ENCODE measurements at regions not wholly inside any gene's neighbourhood (a gene's known extent, or its start where the extent isn't known, plus 50 kb on each side); places are given as distances from the start of the nearest gene placed in this dataset.

- DNase-seq (no peak), ATAC-seq (replicated peaks in 1 of 4) (no peak)
- Mint-ChIP-seq H3K36me3 (peaks cover 14% of the 10 kb centered on the region), H3K4me3 (no peak overlapping the region), H3K9me3 (no peaks in the 10 kb centered on the region), H3K4me1 (peaks cover 39 to 42% (median 40%) of the 10 kb centered on the region in 3 donors), H3K27me3 (no peaks in the 10 kb centered on the region), H3K27ac (no peak overlapping the region)
- Histone ChIP-seq H3K36me3 (ENCODE audit: control insufficient read depth in 2 of 2, extremely low read depth in 1 of 2, insufficient read depth in 1 of 2, low read length in 1 of 2) (no peaks in the 10 kb centered on the region), H3K27ac (ENCODE audit: low read length) (no peak overlapping the region), H3K9me3 (no peaks in the 10 kb centered on the region), H3K4me1 (ENCODE audit: control insufficient read depth in 1 of 2, extremely low read depth in 1 of 2, insufficient read depth in 2 of 2, low read length in 2 of 2) (peaks cover 0 to 5% of the 10 kb centered on the region in 2 experiments), H3K4me3 (ENCODE audit: control insufficient read depth in 1 of 2, extremely low read depth in 1 of 2, low read length in 1 of 2) (no peak overlapping the region), H3K27me3 (replicated peaks in 1 of 2; ENCODE audit: control insufficient read depth in 2 of 2, extremely low read depth in 1 of 2, insufficient read depth in 2 of 2, low read length in 1 of 2) (no peaks in the 10 kb centered on the region)
- POLR2A ChIA-PET: interaction anchor here in 1 of 2 donors (0.6 kb wide), 1 partner anchor 14 kb away, joined by 3 read pairs; no protein-coding TSS in a partner anchor
- CTCF ChIA-PET: interaction anchor here (0.6 to 1.1 kb wide), 2 partner anchors 9 to 1639 kb away, joined by 3 read pairs; no protein-coding TSS in a partner anchor
Measured at GRCh38 chr13:73910733-73911132, 223.5 kb downstream of the KLF12 start.

- H3K27ac ChIP-seq (ENCODE audit: low read length): no peak overlapping the region
- peaks cover 14% of the 10 kb centered on the region for H3K36me3 Mint-ChIP-seq
- DNase-seq (no peak), ATAC-seq (replicated peaks in 1 of 4) (no peak)
- H3K27ac Mint-ChIP-seq: no peak overlapping the region
- peaks cover 0 to 2% of the 10 kb centered on the region in 2 donors for H3K36me3 ChIP-seq (ENCODE audit: control insufficient read depth in 2 of 2, extremely low read depth in 1 of 2, insufficient read depth in 1 of 2, low read length in 1 of 2)
- H3K9me3 ChIP-seq: no peaks in the 10 kb centered on the region
- WGBS (ENCODE audit: insufficient coverage): 100% methylated on average over 3 of the region's 5 CpGs
- no peak overlapping the region for H3K4me3 ChIP-seq (ENCODE audit: control insufficient read depth in 1 of 2, extremely low read depth in 1 of 2, low read length in 1 of 2)
- CTCF ChIA-PET: no interaction called here
- POLR2A ChIA-PET: no interaction called here
- peaks cover 21 to 36% (median 32%) of the 10 kb centered on the region in 3 donors for H3K4me1 Mint-ChIP-seq
- no peaks in the 10 kb centered on the region for H3K27me3 ChIP-seq (replicated peaks in 1 of 2; ENCODE audit: control insufficient read depth in 2 of 2, extremely low read depth in 1 of 2, insufficient read depth in 2 of 2, low read length in 1 of 2)
- no peaks in the 10 kb centered on the region for H3K27me3 Mint-ChIP-seq
- no peaks in the 10 kb centered on the region for H3K9me3 Mint-ChIP-seq
- peaks cover 0 to 2% of the 10 kb centered on the region in 2 experiments for H3K4me1 ChIP-seq (ENCODE audit: control insufficient read depth in 1 of 2, extremely low read depth in 1 of 2, insufficient read depth in 2 of 2, low read length in 2 of 2)
- H3K4me3 Mint-ChIP-seq: no peak overlapping the region
Measured at GRCh38 chr13:73908809-73909208, 225.4 kb downstream of the KLF12 start.

- no peak overlapping the region for H3K27ac Mint-ChIP-seq
- H3K27me3 Mint-ChIP-seq: no peaks in the 10 kb centered on the region
- Histone ChIP-seq H3K9me3 (no peaks in the 10 kb centered on the region), H3K4me1 (ENCODE audit: control insufficient read depth in 1 of 2, extremely low read depth in 1 of 2, insufficient read depth in 2 of 2, low read length in 2 of 2) (peaks cover 2 to 6% of the 10 kb centered on the region in 2 experiments), H3K36me3 (ENCODE audit: control insufficient read depth in 2 of 2, extremely low read depth in 1 of 2, insufficient read depth in 1 of 2, low read length in 1 of 2) (peaks cover 0 to 3% of the 10 kb centered on the region in 2 donors), H3K27ac (ENCODE audit: low read length) (no peak overlapping the region), H3K4me3 (ENCODE audit: control insufficient read depth in 1 of 2, extremely low read depth in 1 of 2, low read length in 1 of 2) (no peak overlapping the region), H3K27me3 (replicated peaks in 1 of 2; ENCODE audit: control insufficient read depth in 2 of 2, extremely low read depth in 1 of 2, insufficient read depth in 2 of 2, low read length in 1 of 2) (no peaks in the 10 kb centered on the region)
- peaks cover 0 to 4% (median 0%) of the 10 kb centered on the region in 3 donors for H3K9me3 Mint-ChIP-seq
- no peak for DNase-seq
- WGBS (ENCODE audit: insufficient coverage): 100% methylated on average over 1 of the region's 3 CpGs
- peaks cover 22 to 51% (median 48%) of the 10 kb centered on the region in 3 donors for H3K4me1 Mint-ChIP-seq
- peaks cover 27% of the 10 kb centered on the region for H3K36me3 Mint-ChIP-seq
- no peak overlapping the region for H3K4me3 Mint-ChIP-seq
- ChIA-PET CTCF (interaction anchor here (0.5 to 0.7 kb wide), 2 partner anchors 16 to 83 kb away, joined by 3 read pairs; no protein-coding TSS in a partner anchor), POLR2A (interaction anchor here (0.6 kb wide), 3 partner anchors 14 to 1067 kb away, joined by 3 to 4 read pairs (median 3); no protein-coding TSS in a partner anchor)
- no peak for ATAC-seq (replicated peaks in 1 of 4)
Measured at GRCh38 chr13:73904625-73905024, 229.6 kb downstream of the KLF12 start.

- peaks cover 2 to 6% of the 10 kb centered on the region in 2 experiments for H3K4me1 ChIP-seq (ENCODE audit: control insufficient read depth in 1 of 2, extremely low read depth in 1 of 2, insufficient read depth in 2 of 2, low read length in 2 of 2)
- POLR2A ChIA-PET: interaction anchor here in 1 of 2 donors (0.6 kb wide), 1 partner anchor 138 kb away, joined by 3 read pairs; no protein-coding TSS in a partner anchor
- H3K9me3 ChIP-seq: no peaks in the 10 kb centered on the region
- H3K27me3 ChIP-seq (replicated peaks in 1 of 2; ENCODE audit: control insufficient read depth in 2 of 2, extremely low read depth in 1 of 2, insufficient read depth in 2 of 2, low read length in 1 of 2): no peaks in the 10 kb centered on the region
- peaks cover 28% of the 10 kb centered on the region for H3K36me3 Mint-ChIP-seq
- no peak overlapping the region for H3K4me3 ChIP-seq (ENCODE audit: control insufficient read depth in 1 of 2, extremely low read depth in 1 of 2, low read length in 1 of 2)
- WGBS (ENCODE audit: insufficient coverage): 100% methylated on average over 2 of the region's 7 CpGs
- no peak overlapping the region for H3K4me3 Mint-ChIP-seq
- CTCF ChIA-PET: no interaction called here
- H3K27ac Mint-ChIP-seq: no peak overlapping the region
- H3K9me3 Mint-ChIP-seq: peaks cover 0 to 4% (median 0%) of the 10 kb centered on the region in 3 donors
- ATAC-seq (replicated peaks in 1 of 4) (no peak), DNase-seq (no peak)
- peaks cover 0 to 10% of the 10 kb centered on the region in 2 donors for H3K36me3 ChIP-seq (ENCODE audit: control insufficient read depth in 2 of 2, extremely low read depth in 1 of 2, insufficient read depth in 1 of 2, low read length in 1 of 2)
- H3K27ac ChIP-seq (ENCODE audit: low read length): no peak overlapping the region
- H3K27me3 Mint-ChIP-seq: no peaks in the 10 kb centered on the region
- peaks cover 26 to 52% (median 49%) of the 10 kb centered on the region in 3 donors for H3K4me1 Mint-ChIP-seq
Measured at GRCh38 chr13:73903561-73903960, 230.6 kb downstream of the KLF12 start.

GRCh38 chr13:73902847-73903246 is 231.4 kb downstream of the KLF12 start:
- H3K9me3 ChIP-seq: no peaks in the 10 kb centered on the region
- H3K4me3 ChIP-seq (ENCODE audit: control insufficient read depth in 1 of 2, extremely low read depth in 1 of 2, low read length in 1 of 2): no peak overlapping the region
- H3K27ac Mint-ChIP-seq: no peak overlapping the region
- H3K27me3 Mint-ChIP-seq: no peaks in the 10 kb centered on the region
- no peaks in the 10 kb centered on the region for H3K27me3 ChIP-seq (replicated peaks in 1 of 2; ENCODE audit: control insufficient read depth in 2 of 2, extremely low read depth in 1 of 2, insufficient read depth in 2 of 2, low read length in 1 of 2)
- ChIA-PET CTCF (no interaction called here), POLR2A (interaction anchor here in 1 of 2 donors (0.6 to 0.7 kb wide), 2 partner anchors 43 to 56 kb away, joined by 3 read pairs; no protein-coding TSS in a partner anchor)
- peaks cover 33% of the 10 kb centered on the region for H3K36me3 Mint-ChIP-seq
- ATAC-seq (replicated peaks in 1 of 4) (no peak), DNase-seq (no peak)
- H3K4me1 Mint-ChIP-seq: peaks cover 32 to 58% (median 55%) of the 10 kb centered on the region in 3 donors
- no peak overlapping the region for H3K27ac ChIP-seq (ENCODE audit: low read length)
- H3K36me3 ChIP-seq (ENCODE audit: control insufficient read depth in 2 of 2, extremely low read depth in 1 of 2, insufficient read depth in 1 of 2, low read length in 1 of 2): peaks cover 0 to 12% of the 10 kb centered on the region in 2 donors
- no peak overlapping the region for H3K4me3 Mint-ChIP-seq
- peaks cover 2 to 6% of the 10 kb centered on the region in 2 experiments for H3K4me1 ChIP-seq (ENCODE audit: control insufficient read depth in 1 of 2, extremely low read depth in 1 of 2, insufficient read depth in 2 of 2, low read length in 2 of 2)
- peaks cover 0 to 4% (median 0%) of the 10 kb centered on the region in 3 donors for H3K9me3 Mint-ChIP-seq

GRCh38 chr13:73902296-73902695 is 231.9 kb downstream of the KLF12 start:
- no peak overlapping the region for H3K27ac Mint-ChIP-seq
- no peak overlapping the region for H3K4me3 Mint-ChIP-seq
- ChIA-PET POLR2A (interaction anchor here in 1 of 2 donors (0.6 to 0.7 kb wide), 2 partner anchors 43 to 56 kb away, joined by 3 read pairs; no protein-coding TSS in a partner anchor), CTCF (no interaction called here)
- Histone ChIP-seq H3K4me1 (ENCODE audit: control insufficient read depth in 1 of 2, extremely low read depth in 1 of 2, insufficient read depth in 2 of 2, low read length in 2 of 2) (peaks cover 2 to 6% of the 10 kb centered on the region in 2 experiments), H3K9me3 (no peaks in the 10 kb centered on the region), H3K27ac (ENCODE audit: low read length) (no peak overlapping the region), H3K36me3 (ENCODE audit: control insufficient read depth in 2 of 2, extremely low read depth in 1 of 2, insufficient read depth in 1 of 2, low read length in 1 of 2) (peaks cover 0 to 14% of the 10 kb centered on the region in 2 donors), H3K27me3 (replicated peaks in 1 of 2; ENCODE audit: control insufficient read depth in 2 of 2, extremely low read depth in 1 of 2, insufficient read depth in 2 of 2, low read length in 1 of 2) (no peaks in the 10 kb centered on the region), H3K4me3 (ENCODE audit: control insufficient read depth in 1 of 2, extremely low read depth in 1 of 2, low read length in 1 of 2) (no peak overlapping the region)
- peaks cover 37 to 63% (median 59%) of the 10 kb centered on the region in 3 donors for H3K4me1 Mint-ChIP-seq
- ATAC-seq (replicated peaks in 1 of 4) (no peak), DNase-seq (no peak)
- peaks cover 0 to 4% (median 0%) of the 10 kb centered on the region in 3 donors for H3K9me3 Mint-ChIP-seq
- WGBS (ENCODE audit: insufficient coverage): no CpG with 5 or more reads among the region's 4 CpGs
- peaks cover 36% of the 10 kb centered on the region for H3K36me3 Mint-ChIP-seq
- no peaks in the 10 kb centered on the region for H3K27me3 Mint-ChIP-seq

All from T-cell (primary cell).